Femur (tissue), 1 donor: ENCODE measurements at regions not wholly inside any gene's neighbourhood (a gene's known extent, or its start where the extent isn't known, plus 50 kb on each side); places are given as distances from the start of the nearest gene placed in this dataset.

Experiments
- DNase-seq: peaks from one replicate; pipeline ENCODE4 v3.0.0-alpha.2; 2017

DNA sequence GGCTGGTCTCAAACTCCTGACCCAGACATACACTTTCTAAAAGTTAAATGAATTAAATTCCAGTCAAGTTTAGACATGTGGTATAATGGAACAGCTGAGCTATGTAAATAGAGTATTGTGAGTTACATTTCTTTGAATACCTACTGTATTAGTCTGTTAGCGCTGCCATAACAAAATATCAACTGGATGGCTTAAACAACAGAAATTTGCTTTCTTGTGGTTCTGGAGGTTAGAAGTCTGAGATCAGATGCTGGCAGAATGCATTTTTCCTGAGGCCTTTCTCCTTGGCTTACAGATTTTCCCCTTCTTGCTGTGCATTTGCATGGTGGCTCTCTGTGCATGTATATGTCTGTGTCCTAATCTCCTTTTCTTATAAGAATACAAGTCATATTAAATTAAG is 101.5 kb upstream of the TGFBR2 start:
- DNase-seq, result no peak

DNA sequence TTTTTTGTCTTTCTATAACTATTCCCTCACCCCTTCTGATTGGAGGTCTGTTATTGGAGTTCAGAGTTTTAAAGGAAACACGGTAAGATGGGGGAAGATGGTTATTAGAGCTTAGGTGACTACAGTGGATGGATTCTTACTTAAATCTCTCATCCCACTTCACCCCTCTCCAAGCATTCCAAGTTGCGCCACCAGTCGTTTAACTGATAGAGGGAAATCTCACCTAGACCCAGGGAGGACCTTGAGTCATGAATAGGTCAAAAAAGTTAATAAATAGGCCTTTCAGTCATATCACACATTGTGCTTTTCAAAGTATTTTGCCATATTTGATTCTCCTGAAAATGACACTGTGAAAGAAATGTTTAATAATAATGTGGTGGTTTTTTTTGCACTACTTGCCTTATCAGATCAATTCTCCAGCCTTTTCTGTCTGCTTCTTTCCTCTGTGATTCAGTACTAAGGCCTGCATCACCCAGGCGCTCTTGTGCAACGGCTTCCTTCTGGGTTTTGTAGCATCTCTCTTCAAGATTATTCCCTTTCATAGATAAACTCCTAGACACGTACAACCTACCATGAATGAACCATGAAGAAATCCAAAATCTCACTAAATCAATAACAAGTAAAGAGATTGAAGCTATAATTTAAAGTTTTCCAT is 100.4 kb upstream of the TGFBR2 start:
- no peak for DNase-seq

DNA sequence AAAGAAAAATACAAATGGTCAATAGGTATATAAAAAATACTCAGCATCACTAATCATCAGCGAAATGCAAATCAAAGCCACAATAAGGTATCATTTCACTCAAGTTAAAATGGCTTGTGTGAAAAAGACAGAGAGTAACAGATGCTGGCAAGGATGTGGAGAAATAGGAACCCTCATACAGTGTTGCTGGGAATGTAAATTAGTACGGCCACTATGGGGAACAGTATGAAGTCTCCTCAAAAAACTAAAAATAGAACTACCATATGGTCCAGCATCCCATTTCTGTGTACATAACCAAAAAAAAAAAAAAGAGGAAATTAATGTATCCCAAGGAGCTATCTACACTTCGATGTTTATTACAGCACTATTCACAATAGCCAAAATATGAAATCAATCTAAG is 98.1 kb upstream of the TGFBR2 start:
- no peak for DNase-seq

DNA sequence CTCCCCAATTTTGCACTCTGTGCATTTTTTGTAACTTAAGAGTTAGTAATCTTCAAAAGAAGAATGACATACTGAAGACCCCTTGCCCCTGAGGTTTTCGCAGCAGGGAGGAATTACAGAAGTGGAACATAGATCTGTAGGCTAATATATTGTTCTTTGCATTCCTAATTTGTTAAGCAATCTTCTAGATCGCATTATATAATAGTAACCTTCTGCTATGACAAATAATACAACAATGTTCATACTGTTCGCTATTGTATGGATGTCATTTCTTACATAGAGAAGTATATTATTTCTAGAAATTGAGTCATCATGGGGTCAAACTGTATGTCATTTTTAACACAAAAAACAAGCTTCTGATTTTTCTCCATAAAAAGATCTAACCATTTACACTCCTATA is 95.8 kb upstream of the TGFBR2 start:
- no peak for DNase-seq

DNA sequence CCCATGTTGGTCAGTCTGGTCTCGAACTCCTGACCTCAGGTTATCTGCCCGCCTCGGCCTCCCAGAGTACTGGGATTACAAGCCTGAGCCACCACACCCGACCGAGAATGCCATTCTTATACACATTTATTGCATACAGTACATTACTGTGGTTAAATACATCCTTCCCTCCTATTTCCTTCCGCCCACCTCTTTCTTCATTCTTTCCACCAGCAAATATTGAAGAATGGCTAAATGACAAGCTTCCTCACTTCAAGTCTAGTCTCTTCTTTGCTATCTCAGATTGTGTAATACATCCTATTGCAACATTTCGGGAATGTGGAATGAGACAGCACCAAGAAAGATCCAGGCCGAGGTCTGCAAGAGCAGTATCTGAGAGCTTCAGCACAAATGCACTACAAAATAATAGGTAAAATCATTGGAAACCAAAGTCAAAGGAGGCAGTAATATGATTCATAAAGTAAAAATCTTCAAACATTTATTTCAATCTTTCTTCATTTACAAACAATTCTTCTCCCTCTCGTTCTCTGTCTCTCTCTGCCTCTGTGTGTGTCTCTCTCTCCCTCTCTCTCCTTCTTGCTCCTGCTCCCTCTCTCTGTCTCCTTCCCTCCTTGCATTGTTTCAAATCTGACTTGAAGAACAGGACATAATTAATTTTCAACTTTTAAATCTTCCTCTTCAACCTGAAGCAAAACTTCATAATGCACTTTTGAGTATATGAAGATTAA is 94.7 kb upstream of the TGFBR2 start:
- DNase-seq, result no peak

DNA sequence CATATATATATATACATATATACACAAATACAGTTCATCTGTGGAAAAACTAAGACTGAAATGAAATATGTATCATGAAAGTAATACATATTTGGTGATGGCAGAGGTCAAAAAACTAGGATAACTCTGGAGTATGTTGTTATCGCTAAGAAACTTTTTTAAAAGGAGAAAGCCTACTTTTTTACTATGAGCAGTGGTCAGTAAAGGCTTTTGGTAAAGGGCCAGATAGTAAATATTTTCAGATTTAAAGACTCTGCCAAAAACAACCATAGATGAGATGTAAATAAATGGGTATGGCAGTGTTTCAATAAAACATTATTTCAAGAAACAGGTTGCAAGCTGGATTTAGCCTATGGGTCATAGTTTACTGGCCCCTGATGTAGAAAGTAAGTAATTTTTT is 93.8 kb upstream of the TGFBR2 start:
- no peak for DNase-seq

DNA sequence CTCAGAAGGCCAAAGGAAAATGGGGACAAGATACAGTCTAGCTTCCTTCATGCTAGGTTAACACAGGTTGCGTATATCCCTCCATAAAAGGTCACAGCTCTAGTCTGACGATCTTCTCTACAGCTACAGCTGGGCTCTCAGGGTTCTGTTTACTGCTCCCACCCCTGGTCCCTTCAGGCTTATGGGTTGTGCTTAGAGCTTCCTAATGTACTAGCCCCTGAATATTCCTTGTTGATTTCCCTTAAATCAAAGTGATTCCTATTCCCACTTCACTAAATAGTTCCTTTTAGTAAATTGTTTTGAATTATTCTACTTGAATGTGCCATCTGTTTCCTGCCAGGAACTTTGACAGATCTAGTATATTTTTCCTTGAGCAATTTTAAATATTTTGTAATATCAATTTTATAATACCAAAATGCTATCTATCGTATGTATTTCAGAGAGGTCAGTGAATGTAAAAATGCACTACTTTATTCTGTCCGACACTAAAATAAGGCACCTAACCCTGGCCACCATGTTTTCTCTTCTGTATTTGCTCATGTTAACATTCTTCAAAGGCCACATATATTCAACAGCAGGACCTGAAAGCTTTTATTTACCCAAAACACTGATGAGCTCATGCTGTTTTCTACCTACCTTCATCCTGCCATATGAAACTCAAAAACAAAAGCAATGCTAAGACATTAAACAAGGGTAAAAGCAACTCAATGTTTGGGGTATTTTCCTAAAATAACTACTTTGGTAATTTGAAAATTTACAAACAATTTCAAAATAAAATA is 92.8 kb upstream of the TGFBR2 start:
- DNase-seq, result no peak

DNA sequence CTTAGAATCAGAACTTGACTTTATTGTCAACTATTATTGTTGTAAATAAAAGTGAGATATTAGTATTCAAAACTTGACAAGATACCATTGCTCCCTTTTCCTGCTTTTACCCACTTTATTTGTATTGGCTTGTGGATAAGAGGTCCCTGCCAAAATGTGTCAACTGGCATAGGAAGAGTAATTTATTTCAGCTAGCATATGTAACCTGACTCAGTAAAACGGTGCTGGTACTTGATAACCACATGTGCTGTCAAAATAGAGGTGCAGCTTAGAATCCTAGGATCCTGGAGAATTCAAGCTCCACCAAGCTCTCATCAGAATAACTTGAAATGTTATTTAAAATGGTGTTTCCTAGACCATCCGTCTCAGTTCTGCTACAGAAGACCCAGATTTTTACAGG is 90.2 kb upstream of the TGFBR2 start:
- no peak for DNase-seq

DNA sequence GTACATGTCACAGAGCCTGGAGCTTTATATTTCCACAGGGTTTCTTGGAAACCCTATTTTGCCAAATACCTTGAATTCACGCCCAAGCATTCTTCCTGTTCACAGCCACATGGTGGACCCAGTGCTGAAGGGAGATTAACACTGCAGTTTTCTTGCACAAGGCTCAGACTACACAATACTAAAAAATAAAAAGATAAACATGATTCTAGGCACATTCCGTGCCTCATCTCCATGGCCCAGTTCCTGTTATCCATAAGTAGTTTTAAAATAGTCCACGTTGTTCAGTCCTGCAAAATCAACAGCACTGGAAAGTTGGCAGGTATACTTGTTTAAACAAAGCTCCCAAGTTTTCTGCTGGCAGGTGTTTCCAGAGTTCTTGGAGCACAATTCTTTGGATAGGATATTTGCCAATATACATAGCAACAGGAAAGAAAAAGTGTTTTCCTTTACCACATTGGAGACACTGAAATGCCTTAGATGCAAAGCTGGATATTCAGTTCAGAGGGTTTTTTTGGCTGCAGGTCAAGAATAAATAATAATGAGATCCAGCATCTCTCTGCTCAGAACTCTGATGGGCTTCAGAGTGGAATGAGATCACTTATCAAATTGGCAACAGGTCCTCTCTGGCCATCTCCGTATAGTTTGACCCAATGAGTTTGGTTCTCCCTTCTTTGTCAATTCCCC is 88.1 kb upstream of the TGFBR2 start:
- peak; percentile 77 for DNase-seq

DNA sequence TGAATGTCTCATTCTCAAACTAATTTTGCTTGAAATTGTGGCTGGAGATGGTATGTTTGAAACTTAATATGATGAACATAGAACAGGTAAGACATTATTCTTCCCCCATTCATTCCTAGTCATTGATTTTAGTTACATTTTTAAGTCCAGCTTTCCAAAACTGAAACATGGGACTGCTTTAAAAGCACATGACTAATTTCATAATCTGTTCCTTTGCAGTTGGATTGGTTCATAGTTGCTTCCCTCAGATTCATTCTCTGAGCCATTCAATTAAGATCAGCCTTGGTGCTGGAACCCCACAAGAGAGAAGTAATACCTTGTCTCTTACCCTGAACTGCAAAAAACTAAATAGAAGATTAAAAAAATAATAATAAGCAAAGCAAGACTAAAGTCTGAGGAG is 87.5 kb upstream of the TGFBR2 start:
- no peak for DNase-seq

DNA sequence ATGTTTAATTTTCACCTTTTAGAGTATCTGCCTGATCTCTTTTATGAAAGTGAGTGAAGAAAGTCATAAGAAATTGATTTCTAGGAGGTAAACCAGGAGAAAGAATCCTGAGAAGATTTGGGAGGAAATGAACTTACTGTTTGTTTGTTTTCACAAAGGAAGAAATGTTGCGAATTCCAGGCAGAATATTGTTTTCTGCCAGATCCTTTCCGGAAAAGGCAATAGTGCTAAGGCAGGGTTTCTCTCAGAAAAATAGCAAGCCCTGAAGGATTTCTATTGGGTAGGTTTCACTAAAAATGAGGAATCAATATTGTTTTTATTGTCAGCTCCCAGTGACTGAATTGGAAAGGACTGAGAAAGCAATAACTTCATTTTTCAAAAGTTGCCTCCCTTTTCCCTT is 85.7 kb upstream of the TGFBR2 start:
- DNase-seq, result no peak

DNA sequence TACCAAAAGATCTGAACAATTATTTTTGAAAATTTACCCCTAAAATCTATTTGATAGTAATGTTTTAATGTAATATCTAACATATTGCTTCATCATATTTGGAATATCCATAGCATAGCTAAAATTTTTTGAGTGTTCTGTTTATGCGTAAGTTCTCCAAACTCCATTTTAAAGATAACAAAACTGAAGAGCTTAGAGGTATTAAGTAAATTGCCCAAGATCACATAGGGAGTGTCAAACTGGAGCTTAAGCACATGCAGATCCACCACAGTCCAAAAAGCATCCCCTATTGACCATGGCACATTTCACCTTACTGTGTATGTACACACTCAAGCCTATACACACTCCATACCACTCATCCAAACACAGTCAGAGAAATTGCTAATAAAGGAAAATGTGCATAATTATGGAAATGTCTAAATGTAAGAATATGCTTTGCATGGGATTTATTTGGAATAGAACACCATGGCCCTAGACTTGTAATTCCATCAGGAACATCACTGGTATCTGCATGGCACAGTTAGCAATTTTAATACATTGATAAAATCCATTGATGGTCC is 85.2 kb upstream of the TGFBR2 start:
- DNase-seq, result no peak

DNA sequence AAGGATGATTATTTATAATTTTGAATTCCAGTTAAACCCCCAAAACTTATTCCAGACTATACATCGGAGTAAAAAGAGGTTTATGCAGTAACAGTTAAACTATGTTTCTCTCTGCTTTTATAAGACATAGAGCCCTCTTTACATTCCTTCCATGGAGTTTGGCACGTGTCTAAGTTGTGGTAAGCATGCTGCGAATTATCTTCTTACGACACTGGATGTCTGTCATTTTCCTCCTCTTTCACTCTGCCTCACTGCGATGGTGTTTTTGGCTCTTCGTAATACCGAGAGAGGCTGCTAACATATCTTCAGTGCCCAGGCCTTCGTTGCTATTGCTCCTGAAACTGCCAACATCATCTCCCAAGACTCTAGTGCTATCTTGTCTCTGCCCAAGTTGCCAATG is 83.9 kb upstream of the TGFBR2 start:
- no peak for DNase-seq

DNA sequence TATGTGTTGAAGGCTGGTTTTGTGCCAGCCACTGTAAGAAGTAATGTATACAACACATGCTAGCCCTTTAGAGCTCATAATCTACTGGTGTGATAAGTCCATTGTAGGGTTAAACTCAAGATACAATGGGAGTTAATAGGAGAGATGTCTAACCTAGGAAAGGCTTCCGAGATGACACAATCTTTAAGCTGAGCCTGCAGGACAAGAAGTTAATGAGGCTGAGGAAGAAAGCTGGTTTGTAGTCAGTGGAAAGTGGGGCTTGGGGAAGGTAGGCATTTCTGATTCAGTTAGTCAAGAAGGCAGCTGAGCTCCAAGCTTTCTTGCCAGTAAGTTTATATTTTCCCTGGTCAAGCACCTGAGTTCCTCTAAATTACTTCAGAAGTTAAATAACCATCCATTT is 83.0 kb upstream of the TGFBR2 start:
- no peak for DNase-seq

DNA sequence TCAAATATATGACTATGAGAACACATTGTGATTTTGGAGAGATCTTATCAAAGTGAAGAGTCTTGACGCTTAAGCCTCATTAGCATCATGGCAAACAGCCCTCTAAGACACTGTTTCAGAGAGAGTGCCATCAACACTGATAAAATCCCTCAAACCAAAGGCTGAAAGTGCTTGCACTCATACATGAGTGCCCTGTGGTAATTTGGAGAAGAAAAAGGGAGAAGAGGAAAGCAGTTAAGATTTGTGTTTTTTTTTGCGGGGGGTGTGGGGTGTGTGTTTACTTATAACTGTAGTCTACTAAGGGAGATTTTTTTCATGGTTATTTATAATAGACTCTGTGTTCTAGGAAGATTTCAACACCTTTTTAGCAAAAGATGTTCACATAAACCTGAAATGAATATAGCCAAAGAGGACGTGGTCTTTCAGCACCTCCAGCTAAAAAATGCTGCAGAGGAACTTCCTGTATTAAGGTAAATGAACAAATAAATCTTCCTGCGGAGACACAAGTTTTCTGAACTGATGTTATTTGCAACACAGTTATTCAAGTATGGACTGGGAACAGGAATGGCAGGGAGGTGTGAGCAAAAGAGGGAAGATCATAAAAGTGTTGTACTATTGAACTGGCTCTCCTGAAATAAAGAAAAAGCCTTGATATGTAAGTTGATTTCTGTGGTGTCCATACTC is 81.9 kb upstream of the TGFBR2 start:
- no peak for DNase-seq

DNA sequence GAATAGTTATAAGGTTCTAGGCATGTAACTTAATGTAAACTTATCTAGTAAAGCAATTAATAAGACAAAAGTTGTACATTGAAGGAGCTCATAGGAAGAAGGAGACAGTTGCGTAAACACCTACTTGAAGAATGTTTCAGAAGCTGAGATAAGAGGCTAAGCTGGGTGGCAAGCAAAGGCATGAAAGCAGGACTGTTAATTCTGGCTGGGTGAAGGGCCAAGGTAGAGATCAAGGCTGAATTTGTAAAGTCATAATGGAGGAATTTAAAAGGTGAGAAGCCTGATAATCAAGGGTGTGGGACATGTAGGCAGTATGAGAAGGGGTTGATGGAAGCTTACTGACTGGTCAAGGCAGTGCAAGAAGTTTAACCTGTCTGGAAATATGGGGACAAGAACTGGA is 80.4 kb upstream of the TGFBR2 start:
- DNase-seq, result no peak

DNA sequence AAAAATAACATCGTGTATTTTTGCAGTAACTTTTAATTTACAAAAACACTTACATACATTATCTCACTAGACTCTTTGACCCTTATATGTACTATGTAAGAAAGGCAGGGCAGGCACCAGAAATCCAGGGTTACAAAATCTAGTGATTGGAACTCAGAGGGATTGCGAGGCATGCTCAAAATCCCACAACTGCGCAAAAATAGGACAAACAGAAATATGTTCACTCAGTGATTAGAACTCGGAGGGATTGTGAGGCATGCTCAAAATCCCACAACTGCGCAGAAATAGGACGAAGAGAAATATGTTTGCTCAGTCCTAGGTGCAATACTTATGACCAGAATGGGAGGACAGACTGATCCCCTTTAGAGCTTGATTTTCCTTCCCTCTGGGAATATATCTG is 79.2 kb upstream of the TGFBR2 start:
- DNase-seq, result no peak

DNA sequence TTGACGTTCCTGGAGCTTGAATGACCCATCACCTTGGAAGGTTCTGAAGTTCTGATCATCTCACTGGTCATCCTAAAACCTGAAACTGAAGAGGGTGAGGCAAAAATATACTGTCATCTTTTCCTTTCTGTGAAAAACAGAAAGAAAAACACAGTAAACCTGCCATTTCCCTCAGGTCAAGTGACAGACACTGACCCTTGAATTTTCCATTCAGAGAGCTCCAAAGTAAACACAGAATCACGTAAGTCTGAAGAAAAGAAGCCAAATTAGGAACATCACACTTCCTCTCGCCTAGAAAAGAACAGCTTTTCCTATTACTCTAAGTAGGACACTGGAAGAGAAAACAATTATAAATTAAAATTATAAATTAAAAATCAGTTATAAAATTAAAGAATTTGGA is 78.7 kb upstream of the TGFBR2 start:
- DNase-seq, result no peak

DNA sequence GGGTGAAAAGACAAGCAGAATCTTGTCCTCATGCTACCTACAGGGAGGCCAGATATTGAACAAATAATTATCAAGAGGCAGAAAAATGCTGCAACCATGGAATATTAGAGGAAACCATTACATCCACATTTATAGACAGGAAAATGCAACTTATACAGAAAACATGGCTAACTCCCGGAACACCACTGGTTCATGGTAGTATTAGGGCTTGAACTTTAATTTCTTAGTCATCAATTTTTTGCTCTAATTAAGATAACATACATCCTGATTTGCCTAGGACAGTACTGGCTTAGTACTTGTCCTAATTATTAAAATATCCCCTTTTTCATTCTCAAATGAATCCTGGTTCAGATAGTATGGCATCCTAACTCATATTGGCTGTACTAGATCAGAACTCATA is 76.3 kb upstream of the TGFBR2 start:
- DNase-seq, result no peak

DNA sequence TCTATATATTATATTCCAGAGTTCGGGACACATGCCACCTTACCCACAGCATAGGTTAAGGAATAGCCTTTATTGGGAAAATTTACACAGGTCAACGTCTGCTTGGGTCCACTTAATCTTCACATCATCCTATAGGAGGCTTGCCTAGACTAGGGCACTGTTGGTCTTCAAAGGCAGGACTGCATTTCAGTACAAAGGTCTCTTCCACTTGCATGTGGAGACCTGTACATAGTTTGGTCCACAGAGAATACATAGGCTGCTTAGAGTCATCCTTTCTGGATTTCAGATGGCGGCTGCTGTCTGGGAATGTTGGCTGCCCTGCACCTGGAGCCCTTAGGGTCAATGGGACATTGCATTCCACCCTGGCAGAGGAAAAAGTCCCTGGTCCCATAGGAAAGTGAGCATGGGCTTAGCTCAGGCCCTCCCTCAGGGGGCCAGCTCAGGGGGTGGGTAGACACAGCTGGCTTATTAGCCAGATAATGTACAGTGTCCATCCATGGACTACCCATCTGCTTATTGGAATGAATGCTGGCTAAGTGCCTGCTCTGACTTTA is 75.3 kb upstream of the TGFBR2 start:
- DNase-seq, result no peak

DNA sequence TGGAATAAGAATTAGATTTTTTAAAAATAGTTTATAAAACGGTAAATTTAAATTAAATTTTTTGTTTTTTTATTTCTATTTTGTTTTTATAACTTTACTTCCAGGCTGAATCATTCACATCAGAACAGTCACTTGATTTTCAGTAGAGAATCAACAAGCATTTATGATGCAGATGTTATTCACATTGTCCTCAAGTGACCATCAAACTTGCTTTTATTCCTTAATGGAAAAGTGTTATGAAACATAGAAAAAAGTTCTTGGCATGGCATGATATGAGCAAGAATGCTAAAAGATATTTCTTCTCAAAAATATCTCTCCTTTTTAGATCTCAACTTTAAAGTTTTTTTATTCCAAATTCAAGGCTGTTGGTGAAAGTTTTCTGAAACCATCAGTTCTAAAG is 70.9 kb upstream of the TGFBR2 start:
- no peak for DNase-seq

DNA sequence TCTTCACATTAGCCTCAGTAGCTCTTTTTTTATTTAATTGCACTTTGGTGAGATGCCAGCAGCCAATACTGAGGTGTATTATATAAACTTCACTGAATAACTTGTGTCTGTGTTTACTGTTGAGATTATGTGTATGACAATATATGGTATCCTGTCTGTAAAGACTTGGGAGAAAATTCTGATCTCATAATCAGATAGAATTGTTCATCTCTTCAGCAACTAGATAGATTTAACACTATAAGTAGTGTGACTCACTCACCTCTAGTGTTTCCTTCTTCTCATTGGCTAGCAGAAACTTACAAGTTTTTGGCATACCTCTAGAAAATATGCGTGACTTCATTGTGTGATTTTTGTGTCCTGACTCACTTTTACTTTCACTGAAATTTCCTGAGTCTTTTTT is 67.6 kb upstream of the TGFBR2 start:
- no peak for DNase-seq
